ENCODE measurements at regions not wholly inside any gene's neighbourhood (a gene's known extent, or its start where the extent isn't known, plus 50 kb on each side); places are given as distances from the start of the nearest gene placed in this dataset.

DNA sequence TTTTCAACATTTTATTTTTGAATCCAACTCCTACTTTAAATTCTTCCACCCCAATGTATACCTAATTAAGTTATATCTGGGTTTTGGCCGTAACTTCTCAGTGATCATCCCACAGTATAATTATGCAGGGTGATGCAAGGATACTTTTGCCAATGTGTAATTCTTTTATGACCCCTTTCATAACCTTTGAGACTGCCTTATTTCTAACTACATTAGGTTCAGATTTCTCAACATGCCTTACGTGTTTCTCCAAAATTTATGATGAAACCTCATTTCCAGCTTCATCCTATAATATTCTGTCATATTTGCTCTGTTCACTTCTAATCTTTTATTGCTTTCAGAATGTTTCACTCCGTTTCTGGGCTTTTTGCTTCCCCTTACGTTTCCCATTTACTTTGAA lies 1229.6 kb upstream of the ALCAM start:
- H2AFZ ChIP-seq (ENCODE audit: low read length), result no peak overlapping the region
- no peaks in the 10 kb centered on the region for H3K79me1 ChIP-seq (ENCODE audit: insufficient read depth, low read depth, low read length, poor library complexity, severe bottlenecking)
- no peaks in the 10 kb centered on the region; the same call in 1 of the 2 replicates for H3K4me1 ChIP-seq (ENCODE audit: insufficient read depth, low read length)
- no peak overlapping the region for H4K8ac ChIP-seq (replicated peaks; ENCODE audit: insufficient read length, low read depth, low read length)
- Mint-ChIP-seq H3K27me3 (ENCODE audit: low read depth) (no peaks in the 10 kb centered on the region), H3K9me3 (no peaks in the 10 kb centered on the region), H3K4me1 (peaks cover 2 to 6% of the 10 kb centered on the region in 2 experiments; a peak in 2 of 4 replicates), H3K4me3 (no peak overlapping the region), H3K27ac (no peak overlapping the region), H3K36me3 (ENCODE audit: insufficient read depth in 1 of 3, low read depth in 3 of 3) (no peaks in the 10 kb centered on the region)
- H2BK5ac ChIP-seq (ENCODE audit: insufficient read length, low read length), result no peak overlapping the region
- TF ChIP-seq, protein P1, sequence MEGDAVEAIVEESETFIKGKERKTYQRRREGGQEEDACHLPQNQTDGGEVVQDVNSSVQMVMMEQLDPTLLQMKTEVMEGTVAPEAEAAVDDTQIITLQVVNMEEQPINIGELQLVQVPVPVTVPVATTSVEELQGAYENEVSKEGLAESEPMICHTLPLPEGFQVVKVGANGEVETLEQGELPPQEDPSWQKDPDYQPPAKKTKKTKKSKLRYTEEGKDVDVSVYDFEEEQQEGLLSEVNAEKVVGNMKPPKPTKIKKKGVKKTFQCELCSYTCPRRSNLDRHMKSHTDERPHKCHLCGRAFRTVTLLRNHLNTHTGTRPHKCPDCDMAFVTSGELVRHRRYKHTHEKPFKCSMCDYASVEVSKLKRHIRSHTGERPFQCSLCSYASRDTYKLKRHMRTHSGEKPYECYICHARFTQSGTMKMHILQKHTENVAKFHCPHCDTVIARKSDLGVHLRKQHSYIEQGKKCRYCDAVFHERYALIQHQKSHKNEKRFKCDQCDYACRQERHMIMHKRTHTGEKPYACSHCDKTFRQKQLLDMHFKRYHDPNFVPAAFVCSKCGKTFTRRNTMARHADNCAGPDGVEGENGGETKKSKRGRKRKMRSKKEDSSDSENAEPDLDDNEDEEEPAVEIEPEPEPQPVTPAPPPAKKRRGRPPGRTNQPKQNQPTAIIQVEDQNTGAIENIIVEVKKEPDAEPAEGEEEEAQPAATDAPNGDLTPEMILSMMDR (conservative IDR thresholded peaks at IDR 0.05), result no peak
- H3K18ac ChIP-seq (ENCODE audit: insufficient read length, low read depth, low read length), result no peak overlapping the region
- no peaks in the 10 kb centered on the region for H3K79me2 ChIP-seq (ENCODE audit: insufficient read depth, low read length)
- H3K23ac ChIP-seq (ENCODE audit: insufficient read length, low read depth, low read length), result no peak overlapping the region
- no peaks in the 10 kb centered on the region for H3K23me2 ChIP-seq (ENCODE audit: insufficient read length, low read depth, low read length, poor library complexity, severe bottlenecking)
- H3K14ac ChIP-seq (ENCODE audit: insufficient read depth, low read length), result no peak overlapping the region
- no peak overlapping the region for H4K5ac ChIP-seq (ENCODE audit: insufficient read length, low read depth, low read length)
- H3T11ph ChIP-seq (ENCODE audit: low read length), result no peak overlapping the region
- no peaks in the 10 kb centered on the region for H3K9me3 ChIP-seq (ENCODE audit: control insufficient read depth, low read depth, low read length)
- H3K27me3 ChIP-seq (ENCODE audit: insufficient read depth, low read length), result no peaks in the 10 kb centered on the region
- H2BK15ac ChIP-seq (ENCODE audit: low read depth, low read length), result no peak overlapping the region
- H3K56ac ChIP-seq (ENCODE audit: insufficient read length, low read depth, low read length), result no peak overlapping the region
- H2AK5ac ChIP-seq (ENCODE audit: insufficient read length, low read length), result no peak overlapping the region
- H4K91ac ChIP-seq (ENCODE audit: insufficient read length, low read depth, low read length), result no peak overlapping the region
- WGBS (ENCODE audit: extremely low coverage, insufficient read length, low lambda C conversion rate), result no CpG with 5 or more reads among the region's 4 CpGs
- H2BK12ac ChIP-seq (ENCODE audit: insufficient read length, low read depth, low read length), result no peak overlapping the region
- no peak overlapping the region for H3K9ac ChIP-seq (ENCODE audit: extremely low read depth, insufficient read length, low read length)
- no peak overlapping the region for H3K4ac ChIP-seq (ENCODE audit: low read depth, low read length)
- no peak overlapping the region for H3K4me2 ChIP-seq (ENCODE audit: insufficient read depth, insufficient read length, low read length)
- no peak overlapping the region for H2BK20ac ChIP-seq (ENCODE audit: low read depth, low read length, poor library complexity, severe bottlenecking)
- no peak overlapping the region for H2BK120ac ChIP-seq (ENCODE audit: low read depth, low read length, poor library complexity, severe bottlenecking)
- DNase-seq, result no peak
- H4K20me1 ChIP-seq (ENCODE audit: control insufficient read depth, insufficient read depth, insufficient read length), result no peaks in the 10 kb centered on the region
- no peak overlapping the region for H3K27ac ChIP-seq (ENCODE audit: insufficient read length, low read depth, low read length)
